SK-MEL-5 (cell line): ENCODE measurements at regions not wholly inside any gene's neighbourhood (a gene's known extent, or its start where the extent isn't known, plus 50 kb on each side); places are given as distances from the start of the nearest gene placed in this dataset.
"Not testable (repeated sequence)": the region's sequence is repeated elsewhere in the genome, so short reads cannot be mapped to it uniquely, and the experiment has no call there.

Experiments
- DNase-seq: peaks from one replicate; pipeline ENCODE4 v3.0.0-alpha.2; 2016; ENCODE audit warnings: low read depth, low spot score
- in situ Hi-C: cut with HindIII; loops from 2 replicates; pipeline ENCODE4 v1.10.0; 2016; ENCODE audit warnings: low sequenced_read_pairs, high pct_unique_total_duplicates, low pct_unique_long_range_greater_than_20kb

- in situ Hi-C loops, result no loop called here
- no peak for DNase-seq
Observed at GRCh38 chr3:74978684-74979083, 364.2 kb upstream of the CNTN3 start.

DNA sequence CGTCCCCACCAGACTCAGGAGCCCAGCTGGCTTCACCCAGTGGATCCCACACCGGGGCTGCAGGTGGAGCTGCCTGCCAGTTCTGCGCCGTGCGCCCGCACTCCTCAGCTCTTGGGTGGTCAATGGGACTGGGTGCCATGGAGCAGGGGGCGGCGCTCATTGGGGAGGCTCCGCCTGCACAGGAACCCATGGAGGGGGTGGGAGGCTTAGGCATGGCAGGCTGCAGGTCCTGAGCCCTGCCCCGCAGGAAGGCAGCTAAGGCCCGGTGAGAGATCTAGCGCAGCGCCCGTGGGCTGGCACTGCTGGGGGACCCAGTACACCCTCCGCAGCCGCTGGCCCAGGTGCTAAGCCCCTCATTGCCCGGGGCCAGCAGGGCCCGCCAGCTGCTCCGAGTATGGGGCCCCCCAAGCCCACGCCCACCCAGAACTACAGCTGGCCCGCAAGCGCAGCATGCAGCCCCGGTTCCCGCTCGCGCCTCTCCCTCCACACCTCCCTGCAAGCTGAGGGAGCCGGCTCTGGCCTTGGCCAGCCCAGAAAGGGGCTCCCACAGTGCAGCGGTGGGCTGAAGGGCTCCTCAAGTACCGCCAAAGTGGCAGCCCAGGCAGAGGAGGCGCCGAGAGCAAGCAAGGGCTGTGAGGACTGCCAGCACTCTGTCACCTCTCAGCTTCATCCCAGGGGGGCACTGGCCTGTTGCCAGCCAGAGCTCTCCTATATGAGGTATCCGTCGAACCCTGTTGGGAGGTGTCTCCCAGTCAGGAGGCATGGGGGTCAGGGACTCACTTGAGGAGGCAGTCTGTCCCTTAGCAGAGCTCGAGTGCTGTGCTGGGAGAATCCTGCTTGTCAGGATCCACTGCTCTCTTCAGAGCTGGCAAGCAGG lies 370.8 kb upstream of the CNTN3 start:
- in situ Hi-C loops, result not testable (repeated sequence)

GRCh38 chr3:74988095-74988494 lies 373.6 kb upstream of the CNTN3 start:
- in situ Hi-C loops, result no loop called here
- no peak for DNase-seq

More for the DNA sequence above, 370.8 kb upstream of the CNTN3 start:
- not testable (repeated sequence) for DNase-seq

- DNase-seq, result no peak
- in situ Hi-C loops, result no loop called here
Observed at GRCh38 chr3:74992898-74993297, 378.4 kb upstream of the CNTN3 start.

- DNase-seq, result peak; percentile 52
- in situ Hi-C loops, result no loop called here
Observed at GRCh38 chr3:75001330-75001729, 386.9 kb upstream of the CNTN3 start.

- DNase-seq, result no peak
- in situ Hi-C loops, result no loop called here
Observed at GRCh38 chr3:75012791-75013331, 398.4 kb upstream of the CNTN3 start.

DNA sequence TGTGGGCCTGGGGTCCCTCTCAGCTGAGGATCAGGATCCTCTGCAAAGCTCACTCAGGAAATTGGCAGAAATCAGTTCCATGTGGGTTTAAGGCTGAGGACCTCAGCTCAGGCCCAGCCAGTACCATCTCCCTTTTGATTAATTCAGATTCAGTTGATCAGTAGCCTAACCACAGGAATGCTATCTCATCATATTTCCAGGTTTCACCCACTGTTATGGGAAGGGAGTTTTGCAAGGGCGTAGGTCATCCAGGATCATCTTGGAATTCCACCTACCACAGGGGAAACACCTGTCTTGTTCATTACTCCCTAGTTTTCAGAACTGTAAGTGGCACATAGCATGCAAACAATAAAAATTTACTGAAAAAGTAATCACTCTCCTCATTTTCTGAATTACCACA lies 399.5 kb upstream of the CNTN3 start:
- no peak for DNase-seq
- in situ Hi-C loops, result no loop called here

- no peak for DNase-seq
- in situ Hi-C loops, result no loop called here
Observed at GRCh38 chr3:75015280-75015679, 400.8 kb upstream of the CNTN3 start.

- no peak for DNase-seq
- in situ Hi-C loops, result no loop called here
Observed at GRCh38 chr3:75035146-75035545, 420.7 kb upstream of the CNTN3 start.

- in situ Hi-C loops, result no loop called here
- no peak for DNase-seq
Observed at GRCh38 chr3:75042941-75043340, 428.5 kb upstream of the CNTN3 start.

GRCh38 chr3:75048650-75049049 lies 434.2 kb upstream of the CNTN3 start:
- no peak for DNase-seq
- in situ Hi-C loops, result no loop called here

- in situ Hi-C loops, result no loop called here
- no peak for DNase-seq
Observed at GRCh38 chr3:75049533-75049932, 435.1 kb upstream of the CNTN3 start.

- in situ Hi-C loops, result no loop called here
- DNase-seq, result no peak
Observed at GRCh38 chr3:75059120-75059519, 444.7 kb upstream of the CNTN3 start.

GRCh38 chr3:75061806-75062205 lies 447.3 kb upstream of the CNTN3 start:
- in situ Hi-C loops, result no loop called here
- no peak for DNase-seq

GRCh38 chr3:75075158-75075557 lies 460.7 kb upstream of the CNTN3 start:
- in situ Hi-C loops, result no loop called here
- no peak for DNase-seq

GRCh38 chr3:75076481-75076880 lies 462.0 kb upstream of the CNTN3 start:
- in situ Hi-C loops, result no loop called here
- no peak for DNase-seq

- DNase-seq, result no peak
- in situ Hi-C loops, result no loop called here
Observed at GRCh38 chr3:75078290-75078689, 463.8 kb upstream of the CNTN3 start.

- in situ Hi-C loops, result no loop called here
- no peak for DNase-seq
Observed at GRCh38 chr3:75082845-75083244, 468.4 kb upstream of the CNTN3 start.

- in situ Hi-C loops, result no loop called here
- DNase-seq, result no peak
Observed at GRCh38 chr3:75089841-75090240, 475.4 kb upstream of the CNTN3 start.
